K562 (cell line): ENCODE measurements at regions not wholly inside any gene's neighbourhood (a gene's known extent, or its start where the extent isn't known, plus 50 kb on each side); places are given as distances from the start of the nearest gene placed in this dataset.

ENCODE experiments used
- ATAC-seq: fragments of 200-7000 bp; cut with Tn5 transposase; 3 replicates; pipeline ENCODE4 v1.9.1; 2020; ENCODE audit warnings: moderate library complexity
- BruUV-seq: library from RNA; stranded (reverse); fragments of 400-500 nt; replicated peaks from 2 replicates; lab custom pipeline; 2021; lab: Mats Ljungman, UMichigan
- CTCF ChIA-PET: fragments of 300-600 bp; formaldehyde crosslinking; extraction: SDS; loops from one replicate; lab custom pipeline; 2021; ENCODE audit warnings: low intra/inter-chr PET ratio; lab: Yijun Ruan, JAX
- POLR2A ChIA-PET: fragments of 300-600, 350-650 bp; sonication (Branson Sonifier 250); formaldehyde crosslinking; extraction: SDS; loops from one replicate; lab custom pipeline; 2021; ENCODE audit warnings: antibody characterized with exemption, inconsistent platforms; lab: Yijun Ruan, JAX
- DNase-seq, 4 experiments: peaks; one replicate each; pipeline versions ENCODE4 v3.0.0 to v3.0.0-alpha.2; 2011 to 2018; ENCODE audit warnings: low spot score in 3 of 4, mixed read lengths in 3 of 4; ENCODE audit errors: extremely low read depth in 1 of 4
- FAIRE-seq: peaks from 2 replicates; lab custom pipeline; 2011; peaks lifted over from hg19 to GRCh38; lab: Jason Lieb, UNC
- H2AFZ ChIP-seq: 2 replicates; pipeline ENCODE4 v1.6.0; 2011; ENCODE audit warnings: low read depth, low read length, control low read depth, inconsistent platforms
- H3K27ac ChIP-seq: fragments of 200-600 bp; 3 replicates; pipeline ENCODE4 v1.8.0; 2011; ENCODE audit warnings: low read depth, mild to moderate bottlenecking, control low read depth, inconsistent platforms, low read length, moderate library complexity, mixed read lengths; ENCODE audit errors: extremely low read depth
- H3K27me3 ChIP-seq, 2 experiments: fragments of 300-600 bp in 1 of 2; 2 replicates in 1 of 2; 3 replicates in 1 of 2; pipeline versions ENCODE4 v1.6.0 to v1.8.0; 2011; ENCODE audit warnings: inconsistent platforms in 2 of 2, low read length in 2 of 2, mild to moderate bottlenecking in 1 of 2, mixed read lengths in 1 of 2, moderate library complexity in 1 of 2; ENCODE audit not compliant: control insufficient read depth in 2 of 2, insufficient read depth in 2 of 2
- H3K36me3 ChIP-seq: fragments of 300-600 bp; 3 replicates; pipeline ENCODE4 v1.8.0; 2011; ENCODE audit warnings: mild to moderate bottlenecking, low read length, inconsistent platforms; ENCODE audit not compliant: control insufficient read depth, insufficient read depth
- H3K4me1 ChIP-seq, 2 experiments: fragments of 200-600 bp in 1 of 2; replicated peaks in 1 of 2; 2 replicates in 1 of 2; 3 replicates in 1 of 2; pipeline versions ENCODE4 v1.5.1 to v1.8.0; 2011; ENCODE audit warnings: inconsistent platforms in 2 of 2, low read length in 2 of 2, mild to moderate bottlenecking in 1 of 2, mixed read lengths in 1 of 2, moderate library complexity in 1 of 2; ENCODE audit not compliant: control insufficient read depth in 2 of 2, insufficient read depth in 2 of 2
- H3K4me2 ChIP-seq: 2 replicates; pipeline ENCODE4 v1.6.1; 2011; ENCODE audit warnings: low read length, control low read depth, inconsistent platforms, mixed read lengths; ENCODE audit not compliant: insufficient read depth
- H3K4me3 ChIP-seq: fragments of 200-600 bp; sonication (generic), shearing (Covaris generic); 2 replicates; pipeline ENCODE4 v1.5.1; 2016; ENCODE audit warnings: control low read depth, inconsistent platforms
- H3K79me2 ChIP-seq: fragments of 200-600 bp; 3 replicates; pipeline ENCODE4 v1.8.0; 2011; ENCODE audit warnings: low read length, inconsistent platforms; ENCODE audit not compliant: control insufficient read depth, insufficient read depth
- H3K9ac ChIP-seq, 2 experiments: 2 replicates each; pipeline versions ENCODE4 v1.6.0 to v1.6.1; 2011; ENCODE audit warnings: low read depth in 2 of 2, low read length in 2 of 2, control low read depth in 1 of 2, inconsistent platforms in 1 of 2, mild to moderate bottlenecking in 1 of 2, mixed read lengths in 1 of 2; ENCODE audit not compliant: insufficient read depth in 1 of 2
- H3K9me1 ChIP-seq: one replicate; pipeline ENCODE4 v1.6.0; 2011; ENCODE audit warnings: inconsistent platforms, mild to moderate bottlenecking, low read length, moderate library complexity; ENCODE audit not compliant: control insufficient read depth, insufficient read depth
- H3K9me3 ChIP-seq: replicated peaks from 2 replicates; pipeline ENCODE4 v1.5.1; 2011; ENCODE audit warnings: low read depth, low read length, inconsistent platforms; ENCODE audit not compliant: control insufficient read depth, insufficient read depth
- H4K20me1 ChIP-seq: replicated peaks from 2 replicates; pipeline ENCODE4 v1.6.1; 2011; ENCODE audit warnings: low read length, inconsistent platforms, mixed read lengths; ENCODE audit not compliant: control insufficient read depth, insufficient read depth
- BRD9 ChIP-seq: fragments of 450-650 bp; IDR thresholded peaks from 2 replicates; pipeline ENCODE4 v1.6.1; 2018; ENCODE audit warnings: low read depth; ENCODE audit not compliant: partially characterized antibody
- CREB1 ChIP-seq, 2 experiments: sonication (generic) in 1 of 2; formaldehyde crosslinking in 1 of 2; IDR thresholded peaks; 2 replicates each; pipeline versions ENCODE4 v1.6.1 to v1.8.0; 2012 to 2022; ENCODE audit warnings: inconsistent platforms in 1 of 2, mild to moderate bottlenecking in 1 of 2, missing genetic modification reagents in 1 of 2, moderate library complexity in 1 of 2
- ESRRB ChIP-seq: fragments of 250-450 bp; sonication (Bioruptor Pico); IDR thresholded peaks from 2 replicates; pipeline ENCODE4 v1.5.0; 2020; ENCODE audit warnings: mild to moderate bottlenecking, moderate library complexity, borderline replicate concordance
- GTF2F1 ChIP-seq: IDR thresholded peaks from 2 replicates; pipeline ENCODE4 v1.6.1; 2011; ENCODE audit warnings: low read depth, low read length, improper control_type of control experiment
- ILK ChIP-seq: fragments of 450-650 bp; IDR thresholded peaks from 2 replicates; pipeline ENCODE4 v1.6.1; 2016; ENCODE audit warnings: missing genetic modification characterization, low read depth, mild to moderate bottlenecking, missing compliant biosample characterization, moderate library complexity, borderline replicate concordance
- KDM1A ChIP-seq, 2 experiments: fragments of 450-650 bp; IDR thresholded peaks; 2 replicates each; pipeline ENCODE4 v1.6.1; 2016; ENCODE audit warnings: mild to moderate bottlenecking in 2 of 2
- NELFE ChIP-seq: IDR thresholded peaks from 2 replicates; pipeline ENCODE4 v1.6.1; 2011; ENCODE audit warnings: mild to moderate bottlenecking; ENCODE audit not compliant: insufficient read depth, insufficient read length
- TSC22D4 ChIP-seq: fragments of 450-650 bp; IDR thresholded peaks from 2 replicates; pipeline ENCODE4 v1.6.1; 2016; ENCODE audit warnings: missing genetic modification characterization, missing biosample characterization, control low read depth
- ZNF57 ChIP-seq: fragments of 450-650 bp; formaldehyde crosslinking; IDR thresholded peaks from 2 replicates; pipeline ENCODE4 v1.4.0; 2020; ENCODE audit warnings: mild to moderate bottlenecking, moderate library complexity
- WGBS: fragments of 100-300 bp; shearing (Covaris generic); methylation state at CpG from one replicate; pipeline ENCODE4 v1.1.6; 2016; ENCODE audit warnings: low coverage, mixed read lengths; ENCODE audit not compliant: insufficient coverage; ENCODE audit errors: missing lambda C conversion rate; 5-methylcytosine and 5-hydroxymethylcytosine counted together
- in situ Hi-C: fragments of 300-500 bp; cut with MboI; formaldehyde crosslinking; loops from 4 replicates; pipeline ENCODE4 v1.15.0; 2018; ENCODE audit warnings: inconsistent platforms, mixed read lengths
- intact Hi-C: fragments of 100-400 bp; cut with micrococcal nuclease; formaldehyde crosslinking; loops from 2 replicates; pipeline ENCODE4 v1.14.2; 2022
- TF ChIP-seq, protein P1 (sequence below): sonication (generic); formaldehyde crosslinking; IDR thresholded peaks from 2 replicates; pipeline ENCODE4 v1.8.1; 2023; ENCODE audit warnings: mild to moderate bottlenecking, missing genetic modification reagents

DNA sequence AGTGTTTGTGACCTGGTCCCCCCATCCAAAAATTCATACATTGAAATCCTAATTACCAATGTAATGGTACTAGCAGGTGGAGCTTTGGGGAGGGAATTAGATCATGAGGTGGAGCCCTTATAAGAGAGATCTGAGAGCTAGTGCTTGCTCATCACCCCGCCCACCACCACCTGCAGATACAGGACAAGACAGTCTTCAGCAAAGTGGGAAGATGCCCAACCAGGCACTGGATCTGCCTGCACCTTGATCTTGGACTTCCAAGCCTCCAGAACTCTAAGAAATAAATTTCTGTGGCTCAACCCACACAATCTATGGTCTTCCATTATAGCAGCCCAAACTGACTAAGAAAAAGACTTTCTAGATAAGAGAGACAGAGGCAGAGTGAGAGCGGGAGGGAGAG, 343.4 kb downstream of the LRRIQ3 start:
- TF ChIP-seq, protein P1, sequence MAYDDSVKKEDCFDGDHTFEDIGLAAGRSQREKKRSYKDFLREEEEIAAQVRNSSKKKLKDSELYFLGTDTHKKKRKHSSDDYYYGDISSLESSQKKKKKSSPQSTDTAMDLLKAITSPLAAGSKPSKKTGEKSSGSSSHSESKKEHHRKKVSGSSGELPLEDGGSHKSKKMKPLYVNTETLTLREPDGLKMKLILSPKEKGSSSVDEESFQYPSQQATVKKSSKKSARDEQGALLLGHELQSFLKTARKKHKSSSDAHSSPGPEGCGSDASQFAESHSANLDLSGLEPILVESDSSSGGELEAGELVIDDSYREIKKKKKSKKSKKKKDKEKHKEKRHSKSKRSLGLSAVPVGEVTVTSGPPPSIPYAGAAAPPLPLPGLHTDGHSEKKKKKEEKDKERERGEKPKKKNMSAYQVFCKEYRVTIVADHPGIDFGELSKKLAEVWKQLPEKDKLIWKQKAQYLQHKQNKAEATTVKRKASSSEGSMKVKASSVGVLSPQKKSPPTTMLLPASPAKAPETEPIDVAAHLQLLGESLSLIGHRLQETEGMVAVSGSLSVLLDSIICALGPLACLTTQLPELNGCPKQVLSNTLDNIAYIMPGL (CRISPR knock-in tag), result no peak
- TF ChIP-seq ZNF57 (CRISPR knock-in tag) (no peak), CREB1 (IDR thresholded peaks at IDR 0.05) (no peak), CREB1 (CRISPR knock-in tag; IDR thresholded peaks at IDR 0.05) (no peak), ESRRB (CRISPR knock-in tag) (no peak)
- ChIA-PET CTCF (no interaction called here), POLR2A (no interaction called here)
- no TSS peak for BruUV-seq
- Histone ChIP-seq H2AFZ (no peak overlapping the region), H3K9ac (no peak overlapping the region), H3K9me1 (no peaks in the 10 kb centered on the region), H3K27me3 (no peaks in the 10 kb centered on the region), H3K27ac (no peak overlapping the region), H4K20me1 (no peaks in the 10 kb centered on the region), H3K4me1 (no peaks in the 10 kb centered on the region), H3K36me3 (no peaks in the 10 kb centered on the region), H3K4me2 (no peak overlapping the region), H3K79me2 (no peaks in the 10 kb centered on the region), H3K9me3 (0 out of 2 replicates have a peak, but pooled peaks cover 1% of the 10 kb centered on the region), H3K4me3 (no peak overlapping the region)
- ATAC-seq, result no peak
- whole genome bisulfite sequencing, result 0% methylated on average over 2 of the region's 2 CpGs
- FAIRE-seq, result no peak
- intact Hi-C loops, result no loop called here
- in situ Hi-C loops, result no loop called here
- DNase-seq, result no peak

DNA sequence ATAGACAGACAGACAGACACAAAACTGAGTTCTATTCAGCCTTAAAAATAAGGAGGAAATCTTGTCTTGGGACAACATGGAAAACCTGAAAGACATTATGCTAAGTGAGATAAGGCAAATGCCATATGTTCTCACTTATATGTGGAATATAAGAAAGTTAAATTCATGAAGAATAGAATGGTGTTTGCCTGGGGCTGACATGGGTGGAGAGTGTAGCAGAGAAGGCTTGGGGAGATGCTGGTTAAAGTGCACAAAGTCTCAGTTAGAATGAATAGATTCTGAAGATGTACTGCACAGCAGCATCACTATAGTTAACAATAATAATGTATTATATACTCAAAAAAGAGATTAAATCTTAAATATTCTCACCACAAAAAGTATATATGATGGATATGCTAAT, 355.5 kb downstream of the LRRIQ3 start:
- Histone ChIP-seq H3K27ac (no peak overlapping the region), H3K9ac (no peak overlapping the region), H3K4me1 (no peaks in the 10 kb centered on the region)
- intact Hi-C loops, result loop anchor here (10.0 kb wide), 1 partner anchor 622 kb away; no protein-coding TSS in a partner anchor
- no peak for TF ChIP-seq GTF2F1
- no peak for TF ChIP-seq ILK (tag)
- TF ChIP-seq NELFE, result no peak
- TF ChIP-seq TSC22D4 (tag), result no peak
- TF ChIP-seq BRD9, result no peak
- no peak for TF ChIP-seq KDM1A (IDR thresholded peaks at IDR 0.05)
- TF ChIP-seq, all 486 proteins: peak for 0
- FAIRE-seq (no peak), DNase-seq (no peak), ATAC-seq (no peak)
- no peaks in the 10 kb centered on the region for H3K79me2 ChIP-seq
- ChIA-PET POLR2A (no interaction called here), CTCF (no interaction called here)
- no peaks in the 10 kb centered on the region for H3K9me3 ChIP-seq
- H3K9me1 ChIP-seq, result no peaks in the 10 kb centered on the region
- no TSS peak for BruUV-seq
- H3K4me3 ChIP-seq, result no peak overlapping the region
- H3K4me2 ChIP-seq, result no peak overlapping the region
- no peak overlapping the region for H2AFZ ChIP-seq
- in situ Hi-C loops, result no loop called here
- H3K27me3 ChIP-seq, result no peaks in the 10 kb centered on the region
- no peaks in the 10 kb centered on the region for H4K20me1 ChIP-seq
- H3K36me3 ChIP-seq, result no peaks in the 10 kb centered on the region
